Vagina (tissue), 2 donors: ENCODE measurements at regions not wholly inside any gene's neighbourhood (a gene's known extent, or its start where the extent isn't known, plus 50 kb on each side); places are given as distances from the start of the nearest gene placed in this dataset.

Source experiments
- DNase-seq, 2 donors: peaks; one replicate each; pipeline ENCODE4 v3.0.0-alpha.2; 2017; ENCODE audit errors: extremely low spot score in 2 of 2
- H3K27ac ChIP-seq: fragments of 200-600 bp; sonication (generic); one replicate; pipeline ENCODE4 v1.5.1; 2019
- H3K27me3 ChIP-seq: fragments of 200-600 bp; sonication (generic); one replicate; pipeline ENCODE4 v1.5.1; 2019
- H3K36me3 ChIP-seq, 2 donors: fragments of 200-600 bp; sonication (generic); one replicate each; pipeline ENCODE4 v1.5.1; 2017 to 2019
- H3K4me1 ChIP-seq: fragments of 200-600 bp; sonication (generic); one replicate; pipeline ENCODE4 v1.5.1; 2019
- H3K4me3 ChIP-seq, 2 donors: fragments of 200-600 bp; sonication (generic); 1 replicate in 1 of 2; 2 replicates in 1 of 2; pipeline ENCODE4 v1.5.1; 2016 to 2019
- H3K9me3 ChIP-seq: fragments of 200-600 bp; sonication (generic); one replicate; pipeline ENCODE4 v1.5.1; 2019
- CTCF ChIP-seq, 3 experiments: fragments of 450-650 bp in 2 of 3; fragments of 200-600 bp in 1 of 3; sonication (generic) in 1 of 3; IDR thresholded peaks; one replicate each; pipeline ENCODE4 v1.5.1; 2017 to 2019; ENCODE audit warnings: antibody characterized with exemption in 3 of 3, mild to moderate bottlenecking in 2 of 3, moderate library complexity in 2 of 3
- POLR2A ChIP-seq, 2 donors: fragments of 450-650 bp; IDR thresholded peaks; one replicate each; pipeline ENCODE4 v1.6.1; 2017; ENCODE audit warnings: antibody characterized with exemption in 2 of 2, mild to moderate bottlenecking in 2 of 2, moderate library complexity in 2 of 2
- POLR2AphosphoS5 ChIP-seq, 2 donors: sonication (generic); formaldehyde crosslinking; IDR thresholded peaks; one replicate each; pipeline ENCODE4 v1.9.0; 2017; ENCODE audit warnings: antibody characterized with exemption in 2 of 2, mild to moderate bottlenecking in 2 of 2, low read depth in 1 of 2; ENCODE audit not compliant: insufficient read depth in 1 of 2
- intact Hi-C: fragments of 100-400 bp; cut with DNase I; formaldehyde crosslinking; loops from one replicate; pipeline ENCODE4 v1.15.1; 2023

GRCh38 chr2:18170642-18171041, 292.2 kb downstream of the KCNS3 start:
- no peaks in the 10 kb centered on the region for H3K27me3 ChIP-seq
- intact Hi-C loops, result no loop called here
- H3K27ac ChIP-seq, result no peak overlapping the region
- H3K9me3 ChIP-seq, result no peaks in the 10 kb centered on the region
- no peak overlapping the region for H3K4me3 ChIP-seq
- DNase-seq, result no peak
- no peaks in the 10 kb centered on the region for H3K4me1 ChIP-seq
- TF ChIP-seq POLR2AphosphoS5 (IDR thresholded peaks at IDR 0.05; ENCODE audit: insufficient read depth in 1 of 2, low read depth in 1 of 2), result no peak
- TF ChIP-seq CTCF (IDR thresholded peaks at IDR 0.05), result no peak
- TF ChIP-seq POLR2A (IDR thresholded peaks at IDR 0.05), result no peak
- H3K36me3 ChIP-seq, result no peaks in the 10 kb centered on the region

DNA sequence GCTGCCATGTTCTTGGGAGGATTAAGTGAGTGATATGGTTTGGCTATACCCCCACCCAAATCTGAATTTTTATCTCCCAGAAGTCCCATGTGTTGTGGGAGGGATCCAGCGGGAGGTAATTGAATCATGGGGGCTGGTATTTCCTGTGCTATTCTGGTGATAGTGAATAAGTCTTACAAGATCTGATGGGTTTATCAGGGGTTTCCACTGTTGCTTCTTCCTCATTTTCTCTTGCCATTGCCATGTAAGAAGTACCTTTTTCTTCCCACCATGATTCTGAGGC, 291.4 kb downstream of the KCNS3 start:
- TF ChIP-seq POLR2A (IDR thresholded peaks at IDR 0.05) (no peak), CTCF (IDR thresholded peaks at IDR 0.05) (no peak), POLR2AphosphoS5 (IDR thresholded peaks at IDR 0.05; ENCODE audit: insufficient read depth in 1 of 2, low read depth in 1 of 2) (no peak)
- Histone ChIP-seq H3K27ac (no peak overlapping the region), H3K9me3 (no peaks in the 10 kb centered on the region), H3K4me3 (no peak overlapping the region), H3K4me1 (no peaks in the 10 kb centered on the region), H3K36me3 (no peaks in the 10 kb centered on the region), H3K27me3 (no peaks in the 10 kb centered on the region)
- intact Hi-C loops, result no loop called here
- no peak for DNase-seq

GRCh38 chr2:18169121-18169892, 290.8 kb downstream of the KCNS3 start:
- no peak overlapping the region for H3K27ac ChIP-seq
- no peak overlapping the region for H3K4me3 ChIP-seq

DNA sequence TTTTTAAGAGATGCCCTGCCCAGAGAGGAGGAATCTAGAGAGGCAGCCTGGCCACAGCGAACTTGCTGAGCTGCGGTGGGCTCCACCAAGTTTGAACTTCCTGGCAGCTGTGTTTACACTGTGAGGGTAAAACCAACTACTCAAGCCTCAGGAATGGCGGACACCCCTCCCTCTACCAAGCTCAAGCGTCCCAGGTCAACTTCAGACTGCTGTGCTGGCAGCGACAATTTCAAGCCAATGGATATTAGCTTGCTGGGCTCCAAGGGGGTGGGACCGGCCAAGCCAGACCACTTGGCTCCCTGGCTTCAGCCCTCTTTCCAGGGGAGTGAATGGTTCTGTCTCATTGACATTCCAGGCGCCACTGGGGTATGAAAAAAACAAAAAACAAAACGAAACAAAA, 289.4 kb downstream of the KCNS3 start:
- intact Hi-C loops, result no loop called here
- TF ChIP-seq POLR2AphosphoS5 (IDR thresholded peaks at IDR 0.05; ENCODE audit: insufficient read depth in 1 of 2, low read depth in 1 of 2), result no peak
- TF ChIP-seq CTCF (IDR thresholded peaks at IDR 0.05), result no peak
- TF ChIP-seq POLR2A (IDR thresholded peaks at IDR 0.05), result no peak
- Histone ChIP-seq H3K4me1 (no peaks in the 10 kb centered on the region), H3K9me3 (no peaks in the 10 kb centered on the region), H3K27me3 (no peaks in the 10 kb centered on the region), H3K27ac (no peak overlapping the region), H3K36me3 (no peaks in the 10 kb centered on the region), H3K4me3 (no peak overlapping the region)
- DNase-seq, result no peak

More at GRCh38 chr2:18169121-18169892, 290.8 kb downstream of the KCNS3 start:
- Histone ChIP-seq H3K36me3 (no peaks in the 10 kb centered on the region), H3K4me1 (no peaks in the 10 kb centered on the region), H3K27me3 (no peaks in the 10 kb centered on the region), H3K9me3 (no peaks in the 10 kb centered on the region)
- DNase-seq, result no peak
- TF ChIP-seq POLR2AphosphoS5 (IDR thresholded peaks at IDR 0.05; ENCODE audit: insufficient read depth in 1 of 2, low read depth in 1 of 2), result no peak
- TF ChIP-seq POLR2A (IDR thresholded peaks at IDR 0.05), result no peak
- TF ChIP-seq CTCF (IDR thresholded peaks at IDR 0.05), result no peak
- intact Hi-C loops, result no loop called here

DNA sequence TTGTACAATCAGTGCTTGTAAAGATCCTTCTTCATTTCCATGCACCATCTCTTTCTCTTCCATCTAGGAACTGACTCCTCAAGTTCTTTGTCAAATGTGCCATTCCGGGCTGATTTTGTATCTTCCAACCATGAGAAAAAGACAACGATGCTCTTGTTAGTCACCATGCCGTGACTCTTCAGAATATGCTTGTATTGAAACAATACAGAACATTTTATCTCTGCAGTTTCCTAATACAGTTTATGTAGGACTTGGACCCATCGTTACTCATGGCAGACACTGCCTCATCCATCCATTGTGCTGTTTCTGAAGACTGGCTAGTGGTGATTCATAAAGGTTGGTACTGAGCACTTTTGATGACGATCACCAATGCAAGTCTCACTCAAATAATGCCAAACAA, 283.2 kb downstream of the KCNS3 start:
- intact Hi-C loops, result no loop called here
- Histone ChIP-seq H3K27ac (no peak overlapping the region), H3K9me3 (no peaks in the 10 kb centered on the region), H3K4me1 (no peaks in the 10 kb centered on the region), H3K4me3 (no peak overlapping the region), H3K27me3 (no peaks in the 10 kb centered on the region), H3K36me3 (no peaks in the 10 kb centered on the region)
- DNase-seq, result no peak
- no peak for TF ChIP-seq CTCF (IDR thresholded peaks at IDR 0.05)
- TF ChIP-seq POLR2AphosphoS5 (IDR thresholded peaks at IDR 0.05; ENCODE audit: insufficient read depth in 1 of 2, low read depth in 1 of 2), result no peak
- no peak for TF ChIP-seq POLR2A (IDR thresholded peaks at IDR 0.05)
